Muscle layer of colon (tissue), 2 donors: ENCODE measurements at regions not wholly inside any gene's neighbourhood (a gene's known extent, or its start where the extent isn't known, plus 50 kb on each side); places are given as distances from the start of the nearest gene placed in this dataset.

Experiments
- H3K27ac ChIP-seq: one replicate; pipeline ENCODE4 v1.7.0; 2013; ENCODE audit warnings: low read depth, mild to moderate bottlenecking, low read length, moderate library complexity
- H3K27me3 ChIP-seq, 2 donors: one replicate each; pipeline ENCODE4 v1.7.0; 2013; ENCODE audit warnings: low read length in 2 of 2, mild to moderate bottlenecking in 2 of 2; ENCODE audit not compliant: insufficient read depth in 2 of 2, control insufficient read depth in 1 of 2
- H3K36me3 ChIP-seq: one replicate; pipeline ENCODE4 v1.7.0; 2013; ENCODE audit warnings: mild to moderate bottlenecking, low read length; ENCODE audit not compliant: insufficient read depth
- H3K4me1 ChIP-seq: one replicate; pipeline ENCODE4 v1.7.0; 2013; ENCODE audit warnings: mild to moderate bottlenecking, low read length; ENCODE audit not compliant: insufficient read depth
- H3K4me3 ChIP-seq, 2 donors: one replicate each; pipeline ENCODE4 v1.7.0; 2013; ENCODE audit warnings: low read length in 2 of 2, low read depth in 1 of 2, mild to moderate bottlenecking in 1 of 2, moderate library complexity in 1 of 2
- H3K9ac ChIP-seq: one replicate; pipeline ENCODE4 v1.7.0; 2013; ENCODE audit warnings: low read length
- H3K9me3 ChIP-seq: one replicate; pipeline ENCODE4 v1.7.0; 2013; ENCODE audit warnings: mild to moderate bottlenecking, low read length
- donor health status: abdominal sarcoma.
- donor health status: Adenocarcinoma of cecum.

DNA sequence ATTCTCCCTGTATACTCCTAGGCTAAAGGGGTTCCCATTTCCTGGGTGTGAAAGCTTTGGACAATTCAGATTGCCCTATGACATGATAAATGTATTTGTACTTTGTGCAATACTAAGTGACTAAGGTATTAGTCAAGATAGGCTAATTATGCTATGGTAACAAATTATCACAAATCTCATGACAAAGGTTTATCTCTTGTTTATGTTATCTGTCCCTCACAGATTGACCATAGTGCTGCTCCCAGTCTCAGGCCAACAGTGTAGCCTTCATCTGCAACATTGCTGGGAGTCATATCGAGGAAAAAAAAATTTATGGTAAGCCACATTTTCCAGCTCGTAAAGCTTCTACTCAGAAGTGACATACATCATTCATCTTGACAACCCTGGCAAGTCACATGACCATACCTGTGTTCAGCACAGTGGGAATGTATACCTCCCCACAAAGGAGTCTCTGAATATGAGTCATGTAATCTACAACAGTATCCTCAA is 346.2 kb downstream of the IGSF11 start:
- H3K9ac ChIP-seq, result no peak overlapping the region
- H3K27ac ChIP-seq, result no peak overlapping the region
- no peaks in the 10 kb centered on the region for H3K36me3 ChIP-seq
- H3K4me1 ChIP-seq, result no peaks in the 10 kb centered on the region
- no peak overlapping the region for H3K4me3 ChIP-seq
- no peaks in the 10 kb centered on the region for H3K27me3 ChIP-seq
- H3K9me3 ChIP-seq, result no peaks in the 10 kb centered on the region

GRCh38 chr3:118692416-118692815 is 342.2 kb downstream of the IGSF11 start:
- Histone ChIP-seq H3K9me3 (no peaks in the 10 kb centered on the region), H3K27me3 (no peaks in the 10 kb centered on the region), H3K36me3 (no peaks in the 10 kb centered on the region), H3K27ac (no peak overlapping the region), H3K4me1 (no peaks in the 10 kb centered on the region), H3K4me3 (no peak overlapping the region), H3K9ac (no peak overlapping the region)

DNA sequence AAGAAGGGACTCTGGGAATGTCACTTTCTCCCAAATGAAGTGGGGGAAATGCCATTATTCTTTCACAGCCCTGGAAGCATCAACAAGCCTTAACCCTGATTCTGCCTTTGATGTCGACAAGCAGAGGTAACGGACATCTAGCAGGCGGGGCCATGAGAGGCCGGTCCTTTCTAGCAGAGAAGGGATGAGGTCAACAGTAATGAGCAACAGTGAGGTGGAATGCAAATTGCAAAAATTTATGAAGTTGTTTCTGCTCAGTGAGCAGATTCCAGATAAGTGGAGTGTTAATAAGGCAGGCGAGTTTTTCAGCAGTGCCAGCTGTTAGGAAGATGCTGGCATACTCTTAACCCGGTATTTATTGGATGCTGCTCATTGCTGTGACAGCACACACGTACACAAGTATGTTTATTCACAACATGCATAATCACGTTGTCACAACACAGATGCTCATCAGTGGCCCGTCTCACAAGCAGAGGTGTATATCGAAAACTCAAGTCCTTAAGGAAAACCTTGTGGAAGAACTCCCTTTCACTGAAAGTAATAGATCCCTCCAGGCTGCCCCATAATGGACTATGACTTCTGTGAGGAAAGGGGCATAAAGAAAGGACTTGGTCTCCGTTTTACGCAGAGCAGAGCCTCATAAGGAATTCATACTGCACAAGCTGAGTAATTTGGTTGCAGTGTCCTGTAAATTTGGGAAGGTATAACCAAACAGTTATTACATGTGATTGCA is 329.0 kb downstream of the IGSF11 start:
- H3K9me3 ChIP-seq, result no peaks in the 10 kb centered on the region
- H3K9ac ChIP-seq, result no peak overlapping the region
- no peaks in the 10 kb centered on the region for H3K27me3 ChIP-seq
- H3K36me3 ChIP-seq, result no peaks in the 10 kb centered on the region
- H3K27ac ChIP-seq, result no peak overlapping the region
- no peak overlapping the region for H3K4me3 ChIP-seq
- no peaks in the 10 kb centered on the region for H3K4me1 ChIP-seq

GRCh38 chr3:118707991-118708390 is 326.7 kb downstream of the IGSF11 start:
- H3K9ac ChIP-seq, result no peak overlapping the region
- no peaks in the 10 kb centered on the region for H3K36me3 ChIP-seq
- H3K4me3 ChIP-seq, result no peak overlapping the region

DNA sequence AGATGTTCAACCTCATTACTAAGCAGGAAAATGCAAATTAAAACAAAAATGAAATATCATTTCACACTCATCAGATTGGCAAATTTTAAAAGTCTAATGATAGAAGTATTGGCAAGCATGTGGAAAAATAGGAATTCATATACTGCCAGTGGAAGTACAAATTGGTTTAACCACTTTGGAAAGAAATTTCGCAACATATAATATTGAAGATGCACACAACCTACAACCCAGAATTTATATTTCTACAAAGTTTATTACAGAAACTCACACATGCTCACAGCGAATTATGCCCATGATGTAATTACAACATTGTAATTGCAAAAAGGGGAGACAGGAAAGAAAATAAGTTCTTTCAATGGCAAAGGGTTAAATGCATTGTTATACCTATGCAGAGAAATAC is 324.1 kb downstream of the IGSF11 start:
- Histone ChIP-seq H3K4me3 (no peak overlapping the region), H3K9ac (no peak overlapping the region), H3K36me3 (no peaks in the 10 kb centered on the region), H3K9me3 (no peaks in the 10 kb centered on the region), H3K4me1 (no peaks in the 10 kb centered on the region), H3K27me3 (no peaks in the 10 kb centered on the region), H3K27ac (no peak overlapping the region)

More at GRCh38 chr3:118707991-118708390, 326.7 kb downstream of the IGSF11 start:
- no peaks in the 10 kb centered on the region for H3K4me1 ChIP-seq
- no peaks in the 10 kb centered on the region for H3K27me3 ChIP-seq
- H3K27ac ChIP-seq, result no peak overlapping the region
- H3K9me3 ChIP-seq, result no peaks in the 10 kb centered on the region

- Histone ChIP-seq H3K9ac (no peak overlapping the region), H3K36me3 (no peaks in the 10 kb centered on the region), H3K27ac (no peak overlapping the region), H3K9me3 (no peaks in the 10 kb centered on the region), H3K4me1 (no peaks in the 10 kb centered on the region), H3K4me3 (no peak overlapping the region), H3K27me3 (no peaks in the 10 kb centered on the region)
Measured at GRCh38 chr3:118713502-118714207, 321.0 kb downstream of the IGSF11 start.

DNA sequence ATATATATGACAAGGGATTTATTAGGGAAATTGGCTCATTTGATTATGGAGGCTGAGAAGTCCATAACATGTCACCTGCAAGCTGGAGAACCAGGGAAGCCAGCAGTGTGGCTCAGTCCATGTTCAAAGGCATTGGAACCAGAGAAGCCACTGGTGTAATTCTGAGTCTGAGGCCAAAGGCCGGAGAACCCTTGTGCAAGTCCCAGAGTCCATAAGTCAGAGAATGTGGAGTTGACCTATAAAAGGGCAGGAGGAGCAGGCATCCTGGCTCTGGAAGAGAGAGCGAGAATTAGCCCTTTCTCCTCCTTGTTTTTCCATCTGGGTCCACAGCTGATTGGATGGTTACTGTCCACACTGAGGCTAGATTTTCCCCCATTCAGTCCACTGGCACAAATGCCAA is 319.8 kb downstream of the IGSF11 start:
- no peaks in the 10 kb centered on the region for H3K9me3 ChIP-seq
- H3K27me3 ChIP-seq, result no peaks in the 10 kb centered on the region
- no peak overlapping the region for H3K4me3 ChIP-seq
- no peak overlapping the region for H3K27ac ChIP-seq
- H3K4me1 ChIP-seq, result no peaks in the 10 kb centered on the region
- H3K36me3 ChIP-seq, result no peaks in the 10 kb centered on the region
- no peak overlapping the region for H3K9ac ChIP-seq

DNA sequence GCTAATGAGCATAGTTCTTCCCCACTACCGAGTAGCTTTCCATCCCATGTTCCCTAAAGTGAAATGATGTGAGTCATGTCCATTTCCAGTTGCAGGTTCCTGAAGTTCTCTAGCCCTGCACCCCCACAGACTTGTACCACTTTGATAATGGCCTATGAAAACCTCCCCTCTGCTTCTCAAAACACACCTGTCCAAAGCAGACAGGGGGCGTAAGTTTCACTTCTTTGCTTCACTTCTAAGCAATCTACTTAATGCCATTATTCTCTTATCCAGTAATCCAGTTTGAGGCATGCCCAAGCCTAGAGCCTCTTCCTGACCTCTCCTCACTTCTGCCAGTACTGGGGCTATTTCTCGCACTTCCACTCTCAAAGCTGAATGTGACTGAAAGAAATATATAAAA is 305.1 kb downstream of the IGSF11 start:
- H3K36me3 ChIP-seq, result no peaks in the 10 kb centered on the region
- no peaks in the 10 kb centered on the region for H3K27me3 ChIP-seq
- H3K4me1 ChIP-seq, result no peaks in the 10 kb centered on the region

DNA sequence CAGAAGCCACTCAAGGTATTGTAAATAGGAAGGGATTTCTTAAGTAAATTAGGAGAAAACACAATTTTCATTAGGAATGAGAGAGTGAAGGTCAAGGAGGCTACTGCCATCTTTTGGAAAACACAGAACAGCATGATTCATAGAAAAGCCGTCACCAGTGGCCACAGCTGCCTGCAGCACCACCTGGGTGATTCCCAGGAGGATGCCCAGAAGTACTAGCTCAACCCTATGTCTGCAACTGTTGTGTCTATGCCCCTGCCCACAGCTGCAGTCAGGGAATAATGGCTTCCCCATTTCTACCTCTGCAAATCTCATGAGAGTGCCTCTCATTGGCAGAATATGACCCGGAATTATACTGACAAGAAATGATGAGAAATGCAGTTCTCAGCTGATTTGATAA is 300.0 kb downstream of the IGSF11 start:
- Histone ChIP-seq H3K9ac (no peak overlapping the region), H3K9me3 (no peaks in the 10 kb centered on the region), H3K27me3 (no peaks in the 10 kb centered on the region), H3K4me3 (no peak overlapping the region), H3K27ac (no peak overlapping the region), H3K4me1 (no peaks in the 10 kb centered on the region), H3K36me3 (no peaks in the 10 kb centered on the region)

More for the DNA sequence above, 305.1 kb downstream of the IGSF11 start:
- Histone ChIP-seq H3K4me3 (no peak overlapping the region), H3K9me3 (no peaks in the 10 kb centered on the region), H3K27ac (no peak overlapping the region), H3K9ac (no peak overlapping the region)

GRCh38 chr3:118736107-118736506 is 298.5 kb downstream of the IGSF11 start:
- Histone ChIP-seq H3K9me3 (no peaks in the 10 kb centered on the region), H3K27me3 (no peaks in the 10 kb centered on the region), H3K4me1 (no peaks in the 10 kb centered on the region), H3K36me3 (no peaks in the 10 kb centered on the region), H3K4me3 (no peak overlapping the region), H3K27ac (no peak overlapping the region), H3K9ac (no peak overlapping the region)

- Histone ChIP-seq H3K36me3 (no peaks in the 10 kb centered on the region), H3K4me1 (no peaks in the 10 kb centered on the region), H3K9ac (no peak overlapping the region), H3K27me3 (no peaks in the 10 kb centered on the region), H3K27ac (no peak overlapping the region), H3K9me3 (no peaks in the 10 kb centered on the region), H3K4me3 (no peak overlapping the region)
Measured at GRCh38 chr3:118740722-118741290, 293.8 kb downstream of the IGSF11 start.
